Adrenal gland (tissue), 5 donors: ENCODE measurements at regions not wholly inside any gene's neighbourhood (a gene's known extent, or its start where the extent isn't known, plus 50 kb on each side); places are given as distances from the start of the nearest gene placed in this dataset.

ENCODE experiments used
- CTCF ChIP-seq, 6 experiments: fragments of 450-650 bp in 4 of 6; fragments of 200-600 bp in 2 of 6; sonication (generic) in 1 of 6; IDR thresholded peaks; 1 replicate in 5 of 6; 2 replicates in 1 of 6; pipeline versions ENCODE4 v1.5.1 to v1.8.0; 2016 to 2021; ENCODE audit warnings: antibody characterized with exemption in 6 of 6, mild to moderate bottlenecking in 2 of 6, moderate library complexity in 1 of 6
- POLR2A ChIP-seq, 2 donors: fragments of 450-650 bp; IDR thresholded peaks; one replicate each; pipeline ENCODE4 v1.6.1; 2017; ENCODE audit warnings: antibody characterized with exemption in 2 of 2, mild to moderate bottlenecking in 2 of 2, moderate library complexity in 1 of 2
- donor health status: DM: no; HTN: no; CAD: no.

DNA sequence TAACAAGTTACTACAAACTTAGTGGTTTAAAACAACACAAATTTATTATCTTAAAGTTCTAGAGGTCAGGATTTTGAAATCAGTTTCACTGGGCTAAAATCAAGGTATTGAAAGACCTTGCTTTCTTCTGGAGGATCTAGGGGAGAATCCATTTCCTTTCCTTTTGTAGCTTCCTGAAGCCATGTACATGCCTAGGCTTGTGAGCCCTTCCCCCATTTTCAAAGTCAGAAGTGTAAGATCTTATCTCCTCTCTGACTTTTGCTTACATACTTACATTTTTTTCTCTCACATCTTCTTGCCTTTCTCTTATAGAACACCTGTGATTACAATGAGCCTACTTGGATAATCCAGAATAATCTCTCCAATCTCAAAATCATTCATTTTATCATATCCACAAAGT, 78.7 kb upstream of the MBOAT2 start:
- TF ChIP-seq POLR2A (IDR thresholded peaks at IDR 0.05) (no peak), CTCF (IDR thresholded peaks at IDR 0.05) (no peak)
